SK-N-SH (cell line): ENCODE measurements at regions not wholly inside any gene's neighbourhood (a gene's known extent, or its start where the extent isn't known, plus 50 kb on each side); places are given as distances from the start of the nearest gene placed in this dataset.

ENCODE experiments used
- CTCF ChIA-PET: fragments of 300-600, 350-600 bp; formaldehyde crosslinking; extraction: SDS; loops from one replicate; lab custom pipeline; 2021; lab: Yijun Ruan, JAX
- POLR2A ChIA-PET: fragments of 350-600 bp; sonication (Branson Sonifier 250); formaldehyde crosslinking; extraction: SDS; loops from one replicate; lab custom pipeline; 2020; ENCODE audit warnings: antibody characterized with exemption, inconsistent platforms; lab: Yijun Ruan, JAX
- DNase-seq: peaks from one replicate; pipeline ENCODE4 v3.0.0; 2012
- H2AFZ ChIP-seq: fragments of 200-600 bp; sonication (generic); 2 replicates; pipeline ENCODE4 v1.8.1; 2016; ENCODE audit warnings: antibody characterized with exemption, mild to moderate bottlenecking, low read depth
- H3F3A ChIP-seq: fragments of 200-600 bp; sonication (generic); replicated peaks from 2 replicates; pipeline ENCODE3; 2016; ENCODE audit warnings: antibody characterized with exemption, mild to moderate bottlenecking; ENCODE audit not compliant: insufficient read depth
- H3K27ac ChIP-seq, 2 experiments: fragments of 200-500 bp in 1 of 2; fragments of 200-600 bp in 1 of 2; sonication (Bioruptor generic) in 1 of 2; sonication (generic), shearing (Covaris generic) in 1 of 2; 2 replicates each; pipeline versions ENCODE4 v1.5.1 to v1.6.1; 2014 to 2016; ENCODE audit warnings: low read depth in 2 of 2, inconsistent platforms in 1 of 2, low read length in 1 of 2, mild to moderate bottlenecking in 1 of 2, mixed read lengths in 1 of 2
- H3K27me3 ChIP-seq: fragments of 200-600 bp; sonication (generic), shearing (Covaris generic); 2 replicates; pipeline ENCODE4 v1.6.1; 2016; ENCODE audit warnings: mixed run types; ENCODE audit not compliant: insufficient read depth
- H3K36me3 ChIP-seq, 2 experiments: fragments of 200-500 bp in 1 of 2; fragments of 200-600 bp in 1 of 2; sonication (Bioruptor generic) in 1 of 2; sonication (generic) in 1 of 2; replicated peaks in 1 of 2; 2 replicates each; pipeline versions ENCODE3 to v1.5.1; 2014 to 2016; ENCODE audit warnings: low read length in 1 of 2, mild to moderate bottlenecking in 1 of 2; ENCODE audit not compliant: insufficient read depth in 2 of 2, control insufficient read depth in 1 of 2
- H3K4me1 ChIP-seq, 2 experiments: fragments of 200-500 bp in 1 of 2; fragments of 200-600 bp in 1 of 2; sonication (Bioruptor generic) in 1 of 2; sonication (generic), shearing (Covaris generic) in 1 of 2; 2 replicates each; pipeline versions ENCODE4 v1.5.1 to v1.6.1; 2014 to 2016; ENCODE audit warnings: low read depth in 1 of 2, low read length in 1 of 2, mixed run types in 1 of 2; ENCODE audit not compliant: insufficient read depth in 2 of 2, control insufficient read depth in 1 of 2
- H3K4me2 ChIP-seq: fragments of 200-600 bp; sonication (generic), shearing (Covaris generic); 2 replicates; pipeline ENCODE4 v1.6.1; 2017; ENCODE audit warnings: mixed run types
- H3K4me3 ChIP-seq, 2 experiments: fragments of 200-500 bp in 1 of 2; fragments of 200-600 bp in 1 of 2; sonication (Bioruptor generic) in 1 of 2; sonication (generic), shearing (Covaris generic) in 1 of 2; 2 replicates each; pipeline versions ENCODE4 v1.5.1 to v1.8.1; 2014 to 2016; ENCODE audit warnings: low read depth in 2 of 2, inconsistent platforms in 1 of 2, low read length in 1 of 2, mild to moderate bottlenecking in 1 of 2, mixed read lengths in 1 of 2, moderate library complexity in 1 of 2
- H3K79me2 ChIP-seq: fragments of 200-600 bp; sonication (generic); 2 replicates; pipeline ENCODE4 v1.8.1; 2017; ENCODE audit warnings: mild to moderate bottlenecking; ENCODE audit not compliant: insufficient read depth
- H3K9ac ChIP-seq: fragments of 200-600 bp; sonication (generic); 2 replicates; pipeline ENCODE4 v1.6.1; 2017; ENCODE audit warnings: mixed run types
- H3K9me2 ChIP-seq: fragments of 200-600 bp; sonication (generic); 2 replicates; pipeline ENCODE4 v1.6.1; 2017; ENCODE audit warnings: mixed run types
- H3K9me3 ChIP-seq: fragments of 200-600 bp; sonication (generic); 2 replicates; pipeline ENCODE4 v1.6.1; 2017; ENCODE audit warnings: mixed run types, mild to moderate bottlenecking, moderate library complexity
- H4K20me1 ChIP-seq: fragments of 200-600 bp; sonication (generic); 2 replicates; pipeline ENCODE4 v1.6.1; 2017; ENCODE audit warnings: mild to moderate bottlenecking, mixed run types; ENCODE audit not compliant: insufficient read depth
- EP300 ChIP-seq, 2 experiments: IDR thresholded peaks; 2 replicates each; pipeline versions ENCODE4 v1.4.0 to v1.6.1; 2012; ENCODE audit warnings: borderline replicate concordance in 1 of 2, low read depth in 1 of 2, low read length in 1 of 2
- EZH2phosphoT487 ChIP-seq: fragments of 200-600 bp; sonication (generic); IDR thresholded peaks from 2 replicates; pipeline ENCODE4 v1.6.1; 2017; ENCODE audit warnings: low read depth, mixed run types, mild to moderate bottlenecking, antibody characterized with exemption, moderate library complexity, borderline replicate concordance
- FOXJ3 ChIP-seq: sonication (generic); formaldehyde crosslinking; IDR thresholded peaks from 2 replicates; pipeline ENCODE4 v1.5.1; 2020; ENCODE audit warnings: mild to moderate bottlenecking, missing genetic modification reagents
- IRF3 ChIP-seq: fragments of 150-350 bp; IDR thresholded peaks from 2 replicates; pipeline ENCODE4 v1.6.1; 2016; ENCODE audit warnings: mild to moderate bottlenecking, low read depth, low read length
- MAX ChIP-seq: IDR thresholded peaks from 2 replicates; pipeline ENCODE4 v1.4.0; 2012; ENCODE audit warnings: low read depth
- MEF2A ChIP-seq: IDR thresholded peaks from 2 replicates; pipeline ENCODE4 v1.4.0; 2012; ENCODE audit warnings: low read depth, borderline replicate concordance
- NRF1 ChIP-seq: IDR thresholded peaks from 2 replicates; pipeline ENCODE4 v1.6.1; 2012; ENCODE audit warnings: low read depth, mild to moderate bottlenecking, low read length
- POLR2AphosphoS5 ChIP-seq: IDR thresholded peaks from 2 replicates; pipeline ENCODE4 v1.6.1; 2012; ENCODE audit warnings: low read depth, low read length
- RAD21 ChIP-seq: IDR thresholded peaks from 2 replicates; pipeline ENCODE4 v1.6.1; 2012; ENCODE audit warnings: mild to moderate bottlenecking, low read length
- RFX5 ChIP-seq: IDR thresholded peaks from 2 replicates; pipeline ENCODE4 v1.6.1; 2012; ENCODE audit warnings: mild to moderate bottlenecking, improper control_type of control experiment, low read length
- RXRA ChIP-seq: IDR thresholded peaks from 2 replicates; pipeline ENCODE4 v1.4.0; 2012; ENCODE audit warnings: low read depth, mild to moderate bottlenecking, borderline replicate concordance
- SIN3A ChIP-seq: IDR thresholded peaks from 2 replicates; pipeline ENCODE4 v1.6.1; 2012; ENCODE audit warnings: low read depth, mild to moderate bottlenecking, low read length, moderate library complexity, borderline replicate concordance
- SMC3 ChIP-seq: IDR thresholded peaks from 2 replicates; pipeline ENCODE4 v1.6.1; 2012; ENCODE audit warnings: low read depth, low read length, improper control_type of control experiment
- TEAD4 ChIP-seq: IDR thresholded peaks from 2 replicates; pipeline ENCODE4 v1.4.0; 2012; ENCODE audit warnings: mild to moderate bottlenecking, borderline replicate concordance; ENCODE audit not compliant: insufficient read depth
- YY1 ChIP-seq: IDR thresholded peaks from 2 replicates; pipeline ENCODE4 v1.4.0; 2012; ENCODE audit warnings: low read depth, mild to moderate bottlenecking
- WGBS: methylation state at CpG from one replicate; pipeline ENCODE4 v1.1.6; 2017; ENCODE audit warnings: low lambda C conversion rate; 5-methylcytosine and 5-hydroxymethylcytosine counted together
- TF ChIP-seq, protein P1 (sequence below): IDR thresholded peaks from 2 replicates; pipeline ENCODE4 v1.6.1; 2012; ENCODE audit warnings: mild to moderate bottlenecking, low read depth, low read length, moderate library complexity

DNA sequence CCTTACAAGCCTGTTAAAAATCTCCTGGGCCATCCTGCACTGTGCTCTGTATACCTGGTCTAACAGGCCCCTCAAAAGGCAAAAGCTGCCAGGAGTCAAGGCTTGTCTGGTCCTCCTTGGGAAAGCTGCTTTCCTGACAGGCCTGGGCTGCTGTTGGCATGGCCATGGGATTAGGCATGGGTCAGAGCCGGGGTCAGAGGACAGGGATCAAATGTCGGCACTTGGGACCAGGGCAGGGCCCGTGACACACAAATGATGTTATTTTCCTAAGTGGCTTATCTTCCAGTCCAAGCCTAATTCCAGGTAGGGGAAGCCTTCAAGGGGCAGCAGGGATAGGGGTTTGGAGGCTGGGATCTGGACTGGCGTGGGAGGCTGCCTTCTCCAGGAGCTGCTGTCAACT is 191.5 kb upstream of the GPR26 start:
- POLR2A ChIA-PET: no interaction called here
- CTCF ChIA-PET: no interaction called here

More for the DNA sequence above, 191.5 kb upstream of the GPR26 start:
- 21% methylated on average over 4 of the region's 4 CpGs for WGBS
- DNase-seq: no peak
- Histone ChIP-seq H4K20me1 (no peaks in the 10 kb centered on the region), H2AFZ (no peak overlapping the region), H3K4me3 (no peak overlapping the region), H3K27ac (no peak overlapping the region), H3K9ac (no peak overlapping the region), H3K4me2 (no peak overlapping the region), H3F3A (no peaks in the 10 kb centered on the region), H3K9me2 (no peaks in the 10 kb centered on the region), H3K27me3 (no peaks in the 10 kb centered on the region), H3K4me1 (no peaks in the 10 kb centered on the region; a peak in 1 of 4 replicates), H3K9me3 (no peaks in the 10 kb centered on the region), H3K36me3 (no peaks in the 10 kb centered on the region), H3K79me2 (no peaks in the 10 kb centered on the region)
- TF ChIP-seq IRF3 (no peak), YY1 (no peak), MEF2A (no peak), SMC3 (no peak), RAD21 (no peak), SIN3A (no peak), EP300 (IDR thresholded peaks at IDR 0.05; ENCODE audit: borderline replicate concordance in 1 of 2, low read depth in 1 of 2, low read length in 1 of 2) (no peak), RFX5 (no peak), NRF1 (no peak), EZH2phosphoT487 (no peak), TEAD4 (no peak), MAX (no peak), FOXJ3 (no peak), RXRA (no peak), POLR2AphosphoS5 (no peak)
- TF ChIP-seq, protein P1, sequence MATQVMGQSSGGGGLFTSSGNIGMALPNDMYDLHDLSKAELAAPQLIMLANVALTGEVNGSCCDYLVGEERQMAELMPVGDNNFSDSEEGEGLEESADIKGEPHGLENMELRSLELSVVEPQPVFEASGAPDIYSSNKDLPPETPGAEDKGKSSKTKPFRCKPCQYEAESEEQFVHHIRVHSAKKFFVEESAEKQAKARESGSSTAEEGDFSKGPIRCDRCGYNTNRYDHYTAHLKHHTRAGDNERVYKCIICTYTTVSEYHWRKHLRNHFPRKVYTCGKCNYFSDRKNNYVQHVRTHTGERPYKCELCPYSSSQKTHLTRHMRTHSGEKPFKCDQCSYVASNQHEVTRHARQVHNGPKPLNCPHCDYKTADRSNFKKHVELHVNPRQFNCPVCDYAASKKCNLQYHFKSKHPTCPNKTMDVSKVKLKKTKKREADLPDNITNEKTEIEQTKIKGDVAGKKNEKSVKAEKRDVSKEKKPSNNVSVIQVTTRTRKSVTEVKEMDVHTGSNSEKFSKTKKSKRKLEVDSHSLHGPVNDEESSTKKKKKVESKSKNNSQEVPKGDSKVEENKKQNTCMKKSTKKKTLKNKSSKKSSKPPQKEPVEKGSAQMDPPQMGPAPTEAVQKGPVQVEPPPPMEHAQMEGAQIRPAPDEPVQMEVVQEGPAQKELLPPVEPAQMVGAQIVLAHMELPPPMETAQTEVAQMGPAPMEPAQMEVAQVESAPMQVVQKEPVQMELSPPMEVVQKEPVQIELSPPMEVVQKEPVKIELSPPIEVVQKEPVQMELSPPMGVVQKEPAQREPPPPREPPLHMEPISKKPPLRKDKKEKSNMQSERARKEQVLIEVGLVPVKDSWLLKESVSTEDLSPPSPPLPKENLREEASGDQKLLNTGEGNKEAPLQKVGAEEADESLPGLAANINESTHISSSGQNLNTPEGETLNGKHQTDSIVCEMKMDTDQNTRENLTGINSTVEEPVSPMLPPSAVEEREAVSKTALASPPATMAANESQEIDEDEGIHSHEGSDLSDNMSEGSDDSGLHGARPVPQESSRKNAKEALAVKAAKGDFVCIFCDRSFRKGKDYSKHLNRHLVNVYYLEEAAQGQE: no peak
